Tibial artery (tissue), 4 donors: ENCODE measurements at regions not wholly inside any gene's neighbourhood (a gene's known extent, or its start where the extent isn't known, plus 50 kb on each side); places are given as distances from the start of the nearest gene placed in this dataset.
A peak's percentile ranks its signal among the peaks of the same experiment; 100 is the strongest.

Experiments
- DNase-seq, 2 donors: peaks; one replicate each; pipeline ENCODE4 v3.0.0-alpha.2; 2019
- H3K27ac ChIP-seq, 2 donors: fragments of 200-600 bp; sonication (generic) in 1 of 2; 1 replicate in 1 of 2; 2 replicates in 1 of 2; pipeline ENCODE4 v1.5.1; 2018 to 2019; ENCODE audit warnings: mild to moderate bottlenecking in 1 of 2
- H3K27me3 ChIP-seq, 2 donors: fragments of 200-600 bp; sonication (generic) in 1 of 2; one replicate each; pipeline versions ENCODE4 v1.5.1 to v1.6.0; 2016 to 2019
- H3K36me3 ChIP-seq, 3 donors: fragments of 200-600 bp; sonication (generic) in 2 of 3; one replicate each; pipeline ENCODE4 v1.5.1; 2016 to 2019; ENCODE audit warnings: mild to moderate bottlenecking in 2 of 3
- H3K4me1 ChIP-seq, 4 donors: fragments of 200-600 bp; sonication (generic) in 2 of 4; 1 replicate in 3 of 4; 2 replicates in 1 of 4; pipeline ENCODE4 v1.5.1; 2016 to 2019
- H3K4me3 ChIP-seq, 2 donors: fragments of 200-600 bp; sonication (generic) in 1 of 2; 1 replicate in 1 of 2; 2 replicates in 1 of 2; pipeline ENCODE4 v1.5.1; 2018 to 2019; ENCODE audit warnings: mild to moderate bottlenecking in 2 of 2
- H3K9me3 ChIP-seq, 3 donors: fragments of 200-600 bp; sonication (generic) in 1 of 3; one replicate each; pipeline ENCODE4 v1.5.1; 2016 to 2019
- CTCF ChIP-seq, 2 experiments: fragments of 200-600 bp in 1 of 2; fragments of 450-650 bp in 1 of 2; IDR thresholded peaks; one replicate each; pipeline ENCODE4 v1.5.1; 2017 to 2019; ENCODE audit warnings: antibody characterized with exemption in 2 of 2, mild to moderate bottlenecking in 1 of 2, moderate library complexity in 1 of 2
- intact Hi-C: fragments of 100-400 bp; cut with DNase I; formaldehyde crosslinking; loops from one replicate; pipeline ENCODE4 v1.15.0; 2023; ENCODE audit warnings: low total_unique reads

GRCh38 chr13:79631051-79631659 lies 150.2 kb downstream of the NDFIP2 start:
- Histone ChIP-seq H3K4me3 (no peak overlapping the region), H3K4me1 (no peaks in the 10 kb centered on the region), H3K27ac (no peak overlapping the region), H3K36me3 (no peaks in the 10 kb centered on the region), H3K9me3 (no peaks in the 10 kb centered on the region), H3K27me3 (no peaks in the 10 kb centered on the region)
- no peak for DNase-seq
- intact Hi-C loops, result no loop called here
- TF ChIP-seq CTCF (IDR thresholded peaks at IDR 0.05), result peak in 1 of 2 experiments; percentile 6

DNA sequence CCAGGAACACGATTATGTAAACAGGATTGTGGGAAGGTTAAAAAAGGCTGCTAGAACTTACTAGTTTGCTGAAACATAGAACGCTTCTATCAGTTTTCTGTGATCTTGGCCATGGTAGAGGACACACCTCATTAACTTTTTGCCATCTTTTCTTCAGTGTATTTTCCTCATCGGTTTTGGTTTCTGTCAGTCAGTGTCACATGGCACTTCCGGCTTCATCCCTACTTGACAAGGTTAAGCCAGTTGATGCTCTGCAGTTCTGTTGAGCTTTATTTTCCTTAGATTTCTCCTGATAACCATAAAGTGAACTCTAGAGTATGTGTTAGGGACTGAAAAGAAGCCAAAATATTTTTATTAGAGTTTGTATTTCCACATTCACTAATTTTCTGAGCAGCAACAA lies 147.5 kb downstream of the NDFIP2 start:
- intact Hi-C loops, result no loop called here
- Histone ChIP-seq H3K9me3 (no peaks in the 10 kb centered on the region), H3K27ac (no peak overlapping the region), H3K27me3 (no peaks in the 10 kb centered on the region), H3K36me3 (no peaks in the 10 kb centered on the region), H3K4me3 (no peak overlapping the region), H3K4me1 (no peaks in the 10 kb centered on the region)
- no peak for TF ChIP-seq CTCF (IDR thresholded peaks at IDR 0.05)
- DNase-seq, result no peak

DNA sequence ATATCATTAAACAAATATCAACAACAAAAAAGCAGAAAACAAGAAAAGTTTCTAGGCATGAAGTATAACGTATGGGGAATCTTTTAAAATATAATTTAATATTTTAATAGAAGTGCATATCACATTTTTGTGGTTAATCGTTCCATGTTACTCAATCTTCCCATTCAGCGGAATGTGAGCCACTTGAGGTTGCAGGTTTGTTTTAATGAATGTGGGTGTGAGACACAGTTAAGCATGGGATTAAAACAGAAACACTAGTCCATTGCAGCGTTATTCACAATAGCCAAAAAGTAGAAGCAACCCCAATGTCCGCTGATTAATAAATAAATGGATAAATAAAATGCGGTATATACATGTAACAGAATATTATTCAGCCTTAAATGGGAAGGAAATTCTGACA lies 146.0 kb downstream of the NDFIP2 start:
- no peak for DNase-seq
- H3K27ac ChIP-seq, result no peak overlapping the region
- H3K36me3 ChIP-seq, result no peaks in the 10 kb centered on the region
- no peaks in the 10 kb centered on the region for H3K9me3 ChIP-seq
- no peak overlapping the region for H3K4me3 ChIP-seq
- no peak for TF ChIP-seq CTCF (IDR thresholded peaks at IDR 0.05)
- intact Hi-C loops, result no loop called here
- H3K4me1 ChIP-seq, result no peaks in the 10 kb centered on the region
- H3K27me3 ChIP-seq, result no peaks in the 10 kb centered on the region

- TF ChIP-seq CTCF (IDR thresholded peaks at IDR 0.05), result no peak
- no peak for DNase-seq
- H3K27me3 ChIP-seq, result no peaks in the 10 kb centered on the region
- intact Hi-C loops, result no loop called here
- H3K4me3 ChIP-seq, result no peak overlapping the region
- H3K4me1 ChIP-seq, result no peaks in the 10 kb centered on the region
- no peak overlapping the region for H3K27ac ChIP-seq
- H3K36me3 ChIP-seq, result no peaks in the 10 kb centered on the region
- H3K9me3 ChIP-seq, result no peaks in the 10 kb centered on the region
These were observed 144.6 kb downstream of the NDFIP2 start for GRCh38 chr13:79625517-79625916.

- H3K4me3 ChIP-seq, result no peak overlapping the region
- intact Hi-C loops, result no loop called here
- no peaks in the 10 kb centered on the region for H3K27me3 ChIP-seq
- H3K36me3 ChIP-seq, result no peaks in the 10 kb centered on the region
- no peaks in the 10 kb centered on the region for H3K9me3 ChIP-seq
- no peak for TF ChIP-seq CTCF (IDR thresholded peaks at IDR 0.05)
- no peak overlapping the region for H3K27ac ChIP-seq
- DNase-seq, result no peak
- no peaks in the 10 kb centered on the region for H3K4me1 ChIP-seq
These were observed 140.9 kb downstream of the NDFIP2 start for GRCh38 chr13:79621902-79622301.

GRCh38 chr13:79621449-79621848 lies 140.5 kb downstream of the NDFIP2 start:
- Histone ChIP-seq H3K4me3 (no peak overlapping the region), H3K9me3 (no peaks in the 10 kb centered on the region), H3K27ac (no peak overlapping the region), H3K27me3 (no peaks in the 10 kb centered on the region), H3K36me3 (no peaks in the 10 kb centered on the region), H3K4me1 (no peaks in the 10 kb centered on the region)
- DNase-seq, result no peak
- intact Hi-C loops, result no loop called here
- no peak for TF ChIP-seq CTCF (IDR thresholded peaks at IDR 0.05)
